ENCODE measurements at regions not wholly inside any gene's neighbourhood (a gene's known extent, or its start where the extent isn't known, plus 50 kb on each side); places are given as distances from the start of the nearest gene placed in this dataset.

- Mint-ChIP-seq H3K36me3 (no peaks in the 10 kb centered on the region), H3K27me3 (peaks cover 3% of the 10 kb centered on the region), H3K27ac (no peak overlapping the region), H3K4me3 (no peak overlapping the region), H3K9me3 (ENCODE audit: low read depth) (no peaks in the 10 kb centered on the region), H3K4me1 (ENCODE audit: low read depth) (no peaks in the 10 kb centered on the region)
Measured at GRCh38 chr4:123939621-123940020, 543.0 kb downstream of the SPRY1 start.

- Mint-ChIP-seq H3K27ac (no peak overlapping the region), H3K27me3 (peaks cover 3% of the 10 kb centered on the region), H3K9me3 (ENCODE audit: low read depth) (no peaks in the 10 kb centered on the region), H3K36me3 (no peaks in the 10 kb centered on the region), H3K4me1 (ENCODE audit: low read depth) (no peaks in the 10 kb centered on the region), H3K4me3 (no peak overlapping the region)
Measured at GRCh38 chr4:123940604-123941003, 544.0 kb downstream of the SPRY1 start.

GRCh38 chr4:123941306-123941705, 544.7 kb downstream of the SPRY1 start:
- Mint-ChIP-seq H3K27me3 (peaks cover 3% of the 10 kb centered on the region), H3K4me3 (no peak overlapping the region), H3K4me1 (ENCODE audit: low read depth) (no peaks in the 10 kb centered on the region), H3K9me3 (ENCODE audit: low read depth) (no peaks in the 10 kb centered on the region), H3K36me3 (no peaks in the 10 kb centered on the region), H3K27ac (no peak overlapping the region)

- H3K4me1 Mint-ChIP-seq (ENCODE audit: low read depth): no peaks in the 10 kb centered on the region
Measured at GRCh38 chr4:123943976-123944375, 547.4 kb downstream of the SPRY1 start.

GRCh38 chr4:123945301-123945700, 548.7 kb downstream of the SPRY1 start:
- Mint-ChIP-seq H3K4me3 (no peak overlapping the region), H3K4me1 (ENCODE audit: low read depth) (no peaks in the 10 kb centered on the region), H3K36me3 (no peaks in the 10 kb centered on the region), H3K9me3 (ENCODE audit: low read depth) (no peaks in the 10 kb centered on the region), H3K27me3 (peaks cover 2% of the 10 kb centered on the region), H3K27ac (no peak overlapping the region)

More at GRCh38 chr4:123943976-123944375, 547.4 kb downstream of the SPRY1 start:
- H3K9me3 Mint-ChIP-seq (ENCODE audit: low read depth): no peaks in the 10 kb centered on the region
- no peak overlapping the region for H3K4me3 Mint-ChIP-seq
- peaks cover 2% of the 10 kb centered on the region for H3K27me3 Mint-ChIP-seq
- H3K36me3 Mint-ChIP-seq: no peaks in the 10 kb centered on the region
- no peak overlapping the region for H3K27ac Mint-ChIP-seq

- Mint-ChIP-seq H3K36me3 (no peaks in the 10 kb centered on the region), H3K4me1 (ENCODE audit: low read depth) (no peaks in the 10 kb centered on the region)
Measured at GRCh38 chr4:123950530-123950929, 553.9 kb downstream of the SPRY1 start.

GRCh38 chr4:123952530-123953274, 556.1 kb downstream of the SPRY1 start:
- Mint-ChIP-seq H3K9me3 (ENCODE audit: low read depth) (no peaks in the 10 kb centered on the region), H3K4me3 (no peak overlapping the region), H3K4me1 (ENCODE audit: low read depth) (no peaks in the 10 kb centered on the region), H3K27me3 (peaks cover 1% of the 10 kb centered on the region), H3K36me3 (no peaks in the 10 kb centered on the region), H3K27ac (no peak overlapping the region)

More at GRCh38 chr4:123950530-123950929, 553.9 kb downstream of the SPRY1 start:
- Mint-ChIP-seq H3K9me3 (ENCODE audit: low read depth) (no peaks in the 10 kb centered on the region), H3K27ac (no peak overlapping the region), H3K27me3 (peaks cover 2% of the 10 kb centered on the region), H3K4me3 (no peak overlapping the region)

- no peak overlapping the region for H3K27ac Mint-ChIP-seq
- H3K27me3 Mint-ChIP-seq: peaks cover 2% of the 10 kb centered on the region
- no peak overlapping the region for H3K4me3 Mint-ChIP-seq
- H3K4me1 Mint-ChIP-seq (ENCODE audit: low read depth): no peaks in the 10 kb centered on the region
- no peaks in the 10 kb centered on the region for H3K9me3 Mint-ChIP-seq (ENCODE audit: low read depth)
- no peaks in the 10 kb centered on the region for H3K36me3 Mint-ChIP-seq
Measured at GRCh38 chr4:123953566-123953965, 557.0 kb downstream of the SPRY1 start.

- Mint-ChIP-seq H3K27ac (no peak overlapping the region), H3K36me3 (no peaks in the 10 kb centered on the region), H3K27me3 (peaks cover 2% of the 10 kb centered on the region), H3K9me3 (ENCODE audit: low read depth) (no peaks in the 10 kb centered on the region), H3K4me1 (ENCODE audit: low read depth) (no peaks in the 10 kb centered on the region), H3K4me3 (no peak overlapping the region)
Measured at GRCh38 chr4:123954220-123954619, 557.6 kb downstream of the SPRY1 start.

- Mint-ChIP-seq H3K4me3 (no peak overlapping the region), H3K4me1 (ENCODE audit: low read depth) (no peaks in the 10 kb centered on the region), H3K36me3 (no peaks in the 10 kb centered on the region), H3K9me3 (ENCODE audit: low read depth) (no peaks in the 10 kb centered on the region), H3K27me3 (peaks cover 4% of the 10 kb centered on the region), H3K27ac (no peak overlapping the region)
Measured at GRCh38 chr4:123955167-123955800, 558.7 kb downstream of the SPRY1 start.

GRCh38 chr4:123956204-123956603, 559.6 kb downstream of the SPRY1 start:
- H3K4me1 Mint-ChIP-seq (ENCODE audit: low read depth): no peaks in the 10 kb centered on the region
- no peaks in the 10 kb centered on the region for H3K36me3 Mint-ChIP-seq
- H3K4me3 Mint-ChIP-seq: no peak overlapping the region
- peaks cover 4% of the 10 kb centered on the region for H3K27me3 Mint-ChIP-seq
- no peaks in the 10 kb centered on the region for H3K9me3 Mint-ChIP-seq (ENCODE audit: low read depth)
- H3K27ac Mint-ChIP-seq: no peak overlapping the region

- H3K27ac Mint-ChIP-seq: no peak overlapping the region
- no peaks in the 10 kb centered on the region for H3K4me1 Mint-ChIP-seq (ENCODE audit: low read depth)
- no peaks in the 10 kb centered on the region for H3K36me3 Mint-ChIP-seq
- H3K9me3 Mint-ChIP-seq (ENCODE audit: low read depth): no peaks in the 10 kb centered on the region
- no peaks in the 10 kb centered on the region for H3K27me3 Mint-ChIP-seq
- H3K4me3 Mint-ChIP-seq: no peak overlapping the region
Measured at GRCh38 chr4:123966990-123967769, 570.6 kb downstream of the SPRY1 start.

GRCh38 chr4:123972031-123972430, 575.4 kb downstream of the SPRY1 start:
- H3K4me1 Mint-ChIP-seq (ENCODE audit: low read depth): no peaks in the 10 kb centered on the region
- H3K36me3 Mint-ChIP-seq: no peaks in the 10 kb centered on the region
- H3K4me3 Mint-ChIP-seq: no peak overlapping the region
- H3K27me3 Mint-ChIP-seq: no peaks in the 10 kb centered on the region
- no peak overlapping the region for H3K27ac Mint-ChIP-seq
- no peaks in the 10 kb centered on the region for H3K9me3 Mint-ChIP-seq (ENCODE audit: low read depth)

- Mint-ChIP-seq H3K36me3 (no peaks in the 10 kb centered on the region), H3K4me1 (ENCODE audit: low read depth) (no peaks in the 10 kb centered on the region), H3K4me3 (no peak overlapping the region), H3K9me3 (ENCODE audit: low read depth) (no peaks in the 10 kb centered on the region), H3K27ac (no peak overlapping the region), H3K27me3 (no peaks in the 10 kb centered on the region)
Measured at GRCh38 chr4:123974386-123975149, 578.0 kb downstream of the SPRY1 start.

Data from activated naive CD8-positive, alpha-beta T cell (primary cell).